AG04450 (cell line): ENCODE measurements at regions not wholly inside any gene's neighbourhood (a gene's known extent, or its start where the extent isn't known, plus 50 kb on each side); places are given as distances from the start of the nearest gene placed in this dataset.

ENCODE experiments used
- CTCF ChIA-PET: fragments of 300-600, 350-600 bp; formaldehyde crosslinking; extraction: SDS; loops from one replicate; lab custom pipeline; 2022; ENCODE audit warnings: antibody characterized with exemption, inconsistent platforms; lab: Charles Lee
- POLR2A ChIA-PET: fragments of 350-600 bp; formaldehyde crosslinking; extraction: SDS; loops from one replicate; lab custom pipeline; 2021; ENCODE audit warnings: antibody characterized with exemption, inconsistent platforms; lab: Yijun Ruan, JAX
- DNase-seq: peaks from one replicate; pipeline ENCODE4 v3.0.0-alpha.2; 2011; ENCODE audit warnings: low read depth, low spot score
- H3K27ac ChIP-seq: one replicate; pipeline ENCODE4 v1.5.1; 2012; ENCODE audit warnings: low read depth, low read length, control low read depth
- H3K27me3 ChIP-seq: one replicate; pipeline ENCODE4 v1.6.0; 2012; ENCODE audit warnings: low read length; ENCODE audit not compliant: control insufficient read depth, insufficient read depth
- H3K4me3 ChIP-seq: 2 replicates; pipeline ENCODE4 v1.5.1; 2011; ENCODE audit warnings: mild to moderate bottlenecking, low read depth, low read length, control low read depth
- H3K9me3 ChIP-seq: 2 replicates; pipeline ENCODE4 v1.5.1; 2012; ENCODE audit warnings: low read length; ENCODE audit not compliant: control insufficient read depth, insufficient read depth
- TF ChIP-seq, protein P1 (sequence below): IDR thresholded peaks from 2 replicates; pipeline ENCODE4 v1.5.1; 2011; ENCODE audit warnings: low read depth, low read length, control low read depth, inconsistent platforms

DNA sequence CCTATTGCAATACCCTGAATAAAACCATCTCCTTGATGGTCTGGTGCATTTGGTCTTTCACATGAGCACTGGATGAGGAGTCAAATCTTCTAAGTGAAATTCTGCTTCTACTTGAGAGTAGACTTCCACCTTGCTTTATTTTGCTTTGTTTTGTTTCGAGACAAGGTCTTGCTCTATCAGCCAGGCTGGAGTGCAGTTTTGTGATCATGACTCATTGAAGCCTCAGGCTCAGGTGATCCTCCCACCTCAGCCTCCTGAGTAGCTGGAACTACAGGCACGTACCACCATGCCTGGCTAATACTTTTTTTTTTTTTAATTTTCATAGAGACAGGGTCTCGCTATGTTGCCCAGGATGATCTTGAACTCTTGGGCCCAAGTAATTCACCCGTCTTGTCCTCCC is 65.8 kb upstream of the F3 start:
- no peak overlapping the region for H3K27ac ChIP-seq
- peaks cover 3% of the 10 kb centered on the region; the same call in 1 of the 2 replicates for H3K9me3 ChIP-seq
- TF ChIP-seq, protein P1, sequence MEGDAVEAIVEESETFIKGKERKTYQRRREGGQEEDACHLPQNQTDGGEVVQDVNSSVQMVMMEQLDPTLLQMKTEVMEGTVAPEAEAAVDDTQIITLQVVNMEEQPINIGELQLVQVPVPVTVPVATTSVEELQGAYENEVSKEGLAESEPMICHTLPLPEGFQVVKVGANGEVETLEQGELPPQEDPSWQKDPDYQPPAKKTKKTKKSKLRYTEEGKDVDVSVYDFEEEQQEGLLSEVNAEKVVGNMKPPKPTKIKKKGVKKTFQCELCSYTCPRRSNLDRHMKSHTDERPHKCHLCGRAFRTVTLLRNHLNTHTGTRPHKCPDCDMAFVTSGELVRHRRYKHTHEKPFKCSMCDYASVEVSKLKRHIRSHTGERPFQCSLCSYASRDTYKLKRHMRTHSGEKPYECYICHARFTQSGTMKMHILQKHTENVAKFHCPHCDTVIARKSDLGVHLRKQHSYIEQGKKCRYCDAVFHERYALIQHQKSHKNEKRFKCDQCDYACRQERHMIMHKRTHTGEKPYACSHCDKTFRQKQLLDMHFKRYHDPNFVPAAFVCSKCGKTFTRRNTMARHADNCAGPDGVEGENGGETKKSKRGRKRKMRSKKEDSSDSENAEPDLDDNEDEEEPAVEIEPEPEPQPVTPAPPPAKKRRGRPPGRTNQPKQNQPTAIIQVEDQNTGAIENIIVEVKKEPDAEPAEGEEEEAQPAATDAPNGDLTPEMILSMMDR: no peak
- H3K27me3 ChIP-seq: no peaks in the 10 kb centered on the region
- ChIA-PET POLR2A (interaction anchor here (2.4 kb wide), 1 partner anchor 66 kb away, joined by 10 read pairs; the partner anchor contains the start of gene F3), CTCF (no interaction called here)
- no peak overlapping the region for H3K4me3 ChIP-seq
- DNase-seq: no peak

DNA sequence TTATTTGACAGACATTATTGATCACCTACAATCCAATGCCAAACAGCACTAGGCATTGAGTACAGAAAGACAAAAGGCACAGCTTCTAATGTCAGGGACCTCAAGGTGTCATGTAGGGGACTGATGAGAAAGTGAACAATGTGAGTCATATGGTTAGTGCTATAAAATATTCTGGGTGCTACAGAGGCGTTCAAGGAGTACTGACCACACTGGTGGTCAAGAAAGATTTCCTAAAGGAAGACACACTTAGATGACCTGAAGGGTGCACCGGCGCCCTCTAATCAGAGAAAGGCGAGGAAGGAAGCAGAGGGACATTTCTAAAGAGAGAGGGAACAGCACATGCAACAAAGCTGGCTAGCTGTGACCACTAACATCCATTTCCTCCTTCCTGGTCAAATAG is 64.9 kb upstream of the F3 start:
- no peak for DNase-seq
- no peak overlapping the region for H3K4me3 ChIP-seq
- no peak overlapping the region for H3K27ac ChIP-seq
- peaks cover 3% of the 10 kb centered on the region; the same call in 1 of the 2 replicates for H3K9me3 ChIP-seq
- ChIA-PET CTCF (no interaction called here), POLR2A (interaction anchor here (0.6 kb wide), 1 partner anchor 65 kb away, joined by 3 read pairs; the partner anchor contains the start of gene F3)
- no peaks in the 10 kb centered on the region for H3K27me3 ChIP-seq
- TF ChIP-seq, protein P1: no peak

DNA sequence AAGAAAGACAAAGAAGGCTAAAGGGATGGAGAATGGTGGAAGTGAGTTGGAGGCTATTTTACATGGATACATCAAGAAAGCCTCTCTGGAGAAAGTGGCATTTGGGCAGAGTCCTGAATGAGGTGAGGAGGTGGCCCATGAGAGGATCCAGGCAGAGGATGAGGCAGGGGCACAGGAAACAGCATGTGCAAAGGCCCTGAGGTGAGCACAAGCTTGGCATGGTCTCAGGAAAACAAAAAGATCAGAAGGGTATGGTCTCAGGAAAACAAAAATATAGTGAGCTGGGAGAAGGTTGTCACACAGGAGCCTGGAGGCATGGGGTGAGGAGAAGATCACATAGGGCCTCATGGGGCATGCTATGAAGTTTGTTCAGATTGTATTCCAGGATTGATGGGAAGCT is 62.1 kb upstream of the F3 start:
- POLR2A ChIA-PET: interaction anchor here (0.6 kb wide), 1 partner anchor 59 kb away, joined by 3 read pairs; no protein-coding TSS in a partner anchor

DNA sequence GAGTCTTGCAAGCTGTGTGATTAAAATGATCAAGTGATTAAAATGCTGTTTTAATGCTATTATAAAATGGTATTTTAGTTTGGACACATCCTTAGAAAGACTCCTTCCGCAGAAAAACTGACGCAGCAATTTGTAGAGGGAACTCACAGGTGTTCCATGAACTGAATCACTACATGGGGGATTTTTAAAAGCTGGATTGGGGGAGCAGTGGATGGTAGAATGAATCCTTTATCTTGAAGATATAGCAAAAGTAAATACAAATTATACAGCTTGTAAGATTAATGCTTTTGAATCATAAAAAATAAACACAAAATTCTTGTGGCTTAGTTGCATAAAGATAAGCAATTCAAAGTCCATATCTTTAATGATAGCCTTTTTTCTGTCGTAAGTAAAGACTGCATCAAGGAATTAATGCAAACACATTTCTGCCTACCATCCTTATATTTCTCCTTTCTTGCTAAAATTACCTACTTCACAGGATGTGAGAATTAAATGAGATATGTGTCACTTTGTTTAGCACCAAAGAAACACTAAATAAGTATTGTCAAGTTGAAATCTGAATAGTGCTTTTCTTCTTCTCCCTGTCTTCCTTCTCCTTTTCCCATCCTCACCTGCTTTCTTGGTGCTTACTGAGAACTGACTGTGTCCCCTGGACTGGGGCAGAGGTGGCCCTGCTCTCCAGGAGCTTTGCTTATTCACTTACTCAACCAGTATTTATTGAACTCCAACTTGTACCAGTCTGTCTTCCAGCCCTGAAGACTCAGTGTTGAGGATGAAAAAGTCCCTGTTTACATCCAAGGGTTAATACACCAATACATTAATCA is 61.5 kb upstream of the F3 start:
- no peaks in the 10 kb centered on the region for H3K27me3 ChIP-seq
- TF ChIP-seq, protein P1: no peak
- no peak overlapping the region for H3K4me3 ChIP-seq
- CTCF ChIA-PET: interaction anchor here (0.6 kb wide), 1 partner anchor 73 kb away, joined by 3 read pairs; no protein-coding TSS in a partner anchor
- H3K27ac ChIP-seq: no peak overlapping the region
- POLR2A ChIA-PET: interaction anchor here (0.9 to 1.6 kb wide), 3 partner anchors 45 to 66 kb away, joined by 3 to 15 read pairs (median 3); partner anchors contain the start of gene F3
- H3K9me3 ChIP-seq: peaks cover 3% of the 10 kb centered on the region; the same call in 1 of the 2 replicates
- DNase-seq: no peak

More for the DNA sequence above, 62.1 kb upstream of the F3 start:
- no peak overlapping the region for H3K27ac ChIP-seq
- H3K27me3 ChIP-seq: no peaks in the 10 kb centered on the region
- TF ChIP-seq, protein P1: no peak
- H3K4me3 ChIP-seq: no peak overlapping the region
- H3K9me3 ChIP-seq: peaks cover 3% of the 10 kb centered on the region; the same call in 1 of the 2 replicates
- CTCF ChIA-PET: no interaction called here
- no peak for DNase-seq

DNA sequence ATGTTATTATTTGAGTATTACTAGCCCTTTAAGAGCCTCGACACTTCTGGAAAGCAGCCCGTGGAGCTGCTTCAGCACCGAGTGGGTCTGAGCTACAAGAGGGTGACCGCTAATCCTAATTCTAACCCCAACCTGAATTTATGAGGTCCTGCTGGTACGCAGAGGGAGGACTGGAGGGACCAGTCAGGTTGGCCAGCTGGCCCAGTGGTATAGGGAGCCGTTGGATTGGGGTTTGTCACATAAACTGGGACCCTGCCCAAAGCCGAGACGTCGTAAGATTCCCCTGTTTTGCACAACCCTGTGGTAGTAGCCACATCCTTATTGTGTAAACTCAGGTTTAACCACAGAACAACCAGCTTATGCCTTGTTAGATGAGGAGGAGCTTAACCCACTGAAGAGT is 60.8 kb upstream of the F3 start:
- Histone ChIP-seq H3K27me3 (no peaks in the 10 kb centered on the region), H3K9me3 (peaks cover 3% of the 10 kb centered on the region; the same call in 1 of the 2 replicates), H3K27ac (no peak overlapping the region), H3K4me3 (no peak overlapping the region)
- TF ChIP-seq, protein P1: no peak
- ChIA-PET CTCF (no interaction called here), POLR2A (interaction anchor here (0.9 to 1.6 kb wide), 3 partner anchors 46 to 66 kb away, joined by 3 to 15 read pairs (median 3); partner anchors contain the start of gene F3)
- no peak for DNase-seq
